ENCODE measurements at regions not wholly inside any gene's neighbourhood (a gene's known extent, or its start where the extent isn't known, plus 50 kb on each side); places are given as distances from the start of the nearest gene placed in this dataset.

DNA sequence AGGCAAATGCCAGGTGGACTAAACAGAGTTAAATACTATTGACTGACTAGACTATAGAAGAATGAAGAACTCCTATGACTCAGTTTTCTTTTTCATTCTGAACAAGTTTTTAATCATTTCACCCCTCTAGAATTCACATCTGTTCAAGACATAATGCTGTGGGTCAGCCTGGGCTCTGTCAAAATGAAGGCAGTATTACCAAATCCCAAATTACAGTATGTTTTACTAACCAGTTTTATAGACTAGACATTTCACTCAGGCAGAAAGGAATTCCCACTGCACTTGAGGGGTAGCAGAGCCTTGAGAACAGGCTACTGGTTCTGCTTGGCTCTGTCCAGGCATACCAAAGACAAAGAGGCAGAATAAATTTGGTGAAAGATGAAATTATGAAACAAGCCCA is 511.7 kb downstream of the EPHA4 start:
- TF ChIP-seq, protein P1, sequence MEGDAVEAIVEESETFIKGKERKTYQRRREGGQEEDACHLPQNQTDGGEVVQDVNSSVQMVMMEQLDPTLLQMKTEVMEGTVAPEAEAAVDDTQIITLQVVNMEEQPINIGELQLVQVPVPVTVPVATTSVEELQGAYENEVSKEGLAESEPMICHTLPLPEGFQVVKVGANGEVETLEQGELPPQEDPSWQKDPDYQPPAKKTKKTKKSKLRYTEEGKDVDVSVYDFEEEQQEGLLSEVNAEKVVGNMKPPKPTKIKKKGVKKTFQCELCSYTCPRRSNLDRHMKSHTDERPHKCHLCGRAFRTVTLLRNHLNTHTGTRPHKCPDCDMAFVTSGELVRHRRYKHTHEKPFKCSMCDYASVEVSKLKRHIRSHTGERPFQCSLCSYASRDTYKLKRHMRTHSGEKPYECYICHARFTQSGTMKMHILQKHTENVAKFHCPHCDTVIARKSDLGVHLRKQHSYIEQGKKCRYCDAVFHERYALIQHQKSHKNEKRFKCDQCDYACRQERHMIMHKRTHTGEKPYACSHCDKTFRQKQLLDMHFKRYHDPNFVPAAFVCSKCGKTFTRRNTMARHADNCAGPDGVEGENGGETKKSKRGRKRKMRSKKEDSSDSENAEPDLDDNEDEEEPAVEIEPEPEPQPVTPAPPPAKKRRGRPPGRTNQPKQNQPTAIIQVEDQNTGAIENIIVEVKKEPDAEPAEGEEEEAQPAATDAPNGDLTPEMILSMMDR (IDR thresholded peaks at IDR 0.05): no peak
- no peak for TF ChIP-seq ZFX (IDR thresholded peaks at IDR 0.05; ENCODE audit: borderline replicate concordance)

All from 22Rv1 (cell line).